ENCODE measurements at regions not wholly inside any gene's neighbourhood (a gene's known extent, or its start where the extent isn't known, plus 50 kb on each side); places are given as distances from the start of the nearest gene placed in this dataset.

- Histone ChIP-seq H3T11ph (ENCODE audit: low read length) (no peak overlapping the region), H2BK12ac (ENCODE audit: insufficient read length, low read depth, low read length) (no peak overlapping the region), H2AK5ac (ENCODE audit: insufficient read length, low read length) (no peak overlapping the region), H2BK20ac (ENCODE audit: low read depth, low read length, poor library complexity, severe bottlenecking) (no peak overlapping the region), H4K91ac (ENCODE audit: insufficient read length, low read depth, low read length) (no peak overlapping the region), H3K14ac (ENCODE audit: insufficient read depth, low read length) (no peak overlapping the region), H3K4me1 (ENCODE audit: insufficient read depth, low read length) (peaks cover 3% of the 10 kb centered on the region; the same call in 1 of the 2 replicates), H4K8ac (replicated peaks; ENCODE audit: insufficient read length, low read depth, low read length) (no peak overlapping the region), H3K18ac (ENCODE audit: insufficient read length, low read depth, low read length) (no peak overlapping the region), H3K23ac (ENCODE audit: insufficient read length, low read depth, low read length) (no peak overlapping the region), H3K79me2 (ENCODE audit: insufficient read depth, low read length) (no peaks in the 10 kb centered on the region), H3K79me1 (ENCODE audit: insufficient read depth, low read depth, low read length, poor library complexity, severe bottlenecking) (no peaks in the 10 kb centered on the region), H4K5ac (ENCODE audit: insufficient read length, low read depth, low read length) (no peak overlapping the region), H3K23me2 (ENCODE audit: insufficient read length, low read depth, low read length, poor library complexity, severe bottlenecking) (no peaks in the 10 kb centered on the region), H2BK5ac (ENCODE audit: insufficient read length, low read length) (no peak overlapping the region), H4K20me1 (ENCODE audit: control insufficient read depth, insufficient read depth, insufficient read length) (no peaks in the 10 kb centered on the region), H3K56ac (ENCODE audit: insufficient read length, low read depth, low read length) (no peak overlapping the region), H3K9me3 (ENCODE audit: control insufficient read depth, low read depth, low read length) (no peaks in the 10 kb centered on the region), H3K27me3 (ENCODE audit: insufficient read depth, low read length) (no peaks in the 10 kb centered on the region), H2AFZ (ENCODE audit: low read length) (no peak overlapping the region), H3K27ac (ENCODE audit: insufficient read length, low read depth, low read length) (no peak overlapping the region), H3K4me2 (ENCODE audit: insufficient read depth, insufficient read length, low read length) (no peak overlapping the region), H3K4ac (ENCODE audit: low read depth, low read length) (no peak overlapping the region), H3K9ac (ENCODE audit: extremely low read depth, insufficient read length, low read length) (no peak overlapping the region), H2BK120ac (ENCODE audit: low read depth, low read length, poor library complexity, severe bottlenecking) (no peak overlapping the region), H2BK15ac (ENCODE audit: low read depth, low read length) (no peak overlapping the region)
- Mint-ChIP-seq H3K4me3 (no peak overlapping the region), H3K9me3 (peaks cover 8 to 16% of the 10 kb centered on the region in 2 experiments; a peak in 4 of 5 replicates), H3K36me3 (ENCODE audit: insufficient read depth in 1 of 3, low read depth in 3 of 3) (peaks cover 7 to 19% (median 19%) of the 10 kb centered on the region in 3 experiments), H3K27ac (no peak overlapping the region), H3K27me3 (ENCODE audit: low read depth) (peaks cover 2% of the 10 kb centered on the region; the same call in 1 of the 2 replicates), H3K4me1 (peaks cover 26 to 31% of the 10 kb centered on the region in 2 experiments)
- TF ChIP-seq CTCF (conservative IDR thresholded peaks at IDR 0.05): no peak
- WGBS (ENCODE audit: extremely low coverage, insufficient read length, low lambda C conversion rate): no CpG with 5 or more reads among the region's 1 CpG
- no peak for DNase-seq
Measured at GRCh38 chr9:32304495-32304894, 79.9 kb upstream of the ACO1 start.

Data from H9 (cell line).